Activated CD8-positive, alpha-beta memory T cell treated with anti-CD3 and anti-CD28 coated beads, Interleukin-2, amount 10 ng/mL, durations not matched to agents 7 days and 5 days (primary cell): ENCODE measurements at regions not wholly inside any gene's neighbourhood (a gene's known extent, or its start where the extent isn't known, plus 50 kb on each side); places are given as distances from the start of the nearest gene placed in this dataset.
A peak's percentile ranks its signal among the peaks of the same experiment; 100 is the strongest.
"Not testable (repeated sequence)": the region's sequence is repeated elsewhere in the genome, so short reads cannot be mapped to it uniquely, and the experiment has no call there.

Source experiments
- ATAC-seq: fragments of 150-1000 bp; cut with Tn5 transposase; one replicate; pipeline ENCODE4 v1.10.0; 2021; ENCODE audit warnings: moderate library complexity
- CTCF ChIA-PET: fragments of 350-600 bp; sonication (Branson Sonifier 250); formaldehyde crosslinking; loops from one replicate; lab custom pipeline; 2021; ENCODE audit warnings: antibody characterized with exemption; lab: Charles Lee
- DNase-seq: peaks from one replicate; pipeline ENCODE4 v3.0.0-alpha.2; 2020
- H3K27ac Mint-ChIP-seq: one replicate; pipeline ENCODE4 v1.8.0; 2021; ENCODE audit warnings: mild to moderate bottlenecking, mixed read lengths
- H3K27me3 Mint-ChIP-seq: one replicate; pipeline ENCODE4 v1.8.0; 2021; ENCODE audit warnings: mixed read lengths
- H3K36me3 Mint-ChIP-seq: one replicate; pipeline ENCODE4 v1.8.0; 2021; ENCODE audit warnings: mild to moderate bottlenecking, mixed read lengths
- H3K4me1 Mint-ChIP-seq: one replicate; pipeline ENCODE4 v1.8.0; 2021; ENCODE audit warnings: mixed read lengths
- H3K4me3 Mint-ChIP-seq: one replicate; pipeline ENCODE4 v1.8.0; 2021; ENCODE audit warnings: mild to moderate bottlenecking, moderate library complexity, mixed read lengths
- H3K9me3 Mint-ChIP-seq: one replicate; pipeline ENCODE4 v1.8.0; 2022; ENCODE audit warnings: low read depth, mixed read lengths

- no peaks in the 10 kb centered on the region for H3K9me3 Mint-ChIP-seq
- H3K36me3 Mint-ChIP-seq = peaks cover 3% of the 10 kb centered on the region
- H3K4me1 Mint-ChIP-seq = peaks cover 2% of the 10 kb centered on the region
- H3K27ac Mint-ChIP-seq = no peak overlapping the region
- CTCF ChIA-PET = no interaction called here
- no peak for ATAC-seq
- H3K4me3 Mint-ChIP-seq = no peak overlapping the region
- H3K27me3 Mint-ChIP-seq = no peaks in the 10 kb centered on the region
- no peak for DNase-seq
Observed at GRCh38 chr6:131424016-131424415, 149.0 kb upstream of the ARG1 start.

- H3K4me1 Mint-ChIP-seq = peaks cover 2% of the 10 kb centered on the region
- H3K4me3 Mint-ChIP-seq = no peak overlapping the region
- H3K36me3 Mint-ChIP-seq = peaks cover 3% of the 10 kb centered on the region
- CTCF ChIA-PET = no interaction called here
- DNase-seq (no peak), ATAC-seq (no peak)
- no peak overlapping the region for H3K27ac Mint-ChIP-seq
- H3K9me3 Mint-ChIP-seq = no peaks in the 10 kb centered on the region
- no peaks in the 10 kb centered on the region for H3K27me3 Mint-ChIP-seq
Observed at GRCh38 chr6:131424475-131424874, 148.6 kb upstream of the ARG1 start.

- Mint-ChIP-seq H3K27ac (no peak overlapping the region), H3K36me3 (peaks cover 1% of the 10 kb centered on the region), H3K4me3 (no peak overlapping the region), H3K27me3 (no peaks in the 10 kb centered on the region), H3K9me3 (no peaks in the 10 kb centered on the region), H3K4me1 (peaks cover 2% of the 10 kb centered on the region)
- no peak for DNase-seq
- ATAC-seq = no peak
- CTCF ChIA-PET = interaction anchor here (1.4 kb wide), 1 partner anchor 228 kb away, joined by 3 read pairs; no protein-coding TSS in a partner anchor
Observed at GRCh38 chr6:131427434-131428058, 145.5 kb upstream of the ARG1 start.

GRCh38 chr6:131430531-131430930 is 142.5 kb upstream of the ARG1 start:
- CTCF ChIA-PET = no interaction called here
- H3K4me1 Mint-ChIP-seq = peaks cover 2% of the 10 kb centered on the region
- DNase-seq = no peak
- ATAC-seq = no peak
- peaks cover 4% of the 10 kb centered on the region for H3K36me3 Mint-ChIP-seq
- no peaks in the 10 kb centered on the region for H3K27me3 Mint-ChIP-seq
- H3K4me3 Mint-ChIP-seq = no peak overlapping the region
- no peaks in the 10 kb centered on the region for H3K9me3 Mint-ChIP-seq
- H3K27ac Mint-ChIP-seq = no peak overlapping the region

- H3K4me3 Mint-ChIP-seq = no peak overlapping the region
- no peak overlapping the region for H3K27ac Mint-ChIP-seq
- ATAC-seq (no peak), DNase-seq (no peak)
- H3K4me1 Mint-ChIP-seq = peaks cover 5% of the 10 kb centered on the region
- peaks cover 2% of the 10 kb centered on the region for H3K9me3 Mint-ChIP-seq
- no peaks in the 10 kb centered on the region for H3K27me3 Mint-ChIP-seq
- H3K36me3 Mint-ChIP-seq = peaks cover 11% of the 10 kb centered on the region
- CTCF ChIA-PET = no interaction called here
Observed at GRCh38 chr6:131431718-131432117, 141.3 kb upstream of the ARG1 start.

GRCh38 chr6:131433927-131434326 is 139.1 kb upstream of the ARG1 start:
- H3K27ac Mint-ChIP-seq = no peak overlapping the region
- H3K36me3 Mint-ChIP-seq = peaks cover 25% of the 10 kb centered on the region
- H3K9me3 Mint-ChIP-seq = peaks cover 6% of the 10 kb centered on the region
- peaks cover 5% of the 10 kb centered on the region for H3K4me1 Mint-ChIP-seq
- ATAC-seq (no peak), DNase-seq (no peak)
- no peaks in the 10 kb centered on the region for H3K27me3 Mint-ChIP-seq
- CTCF ChIA-PET = no interaction called here
- no peak overlapping the region for H3K4me3 Mint-ChIP-seq

GRCh38 chr6:131436358-131436757 is 136.7 kb upstream of the ARG1 start:
- no peak overlapping the region for H3K27ac Mint-ChIP-seq
- DNase-seq (no peak), ATAC-seq (no peak)
- peaks cover 5% of the 10 kb centered on the region for H3K4me1 Mint-ChIP-seq
- no peaks in the 10 kb centered on the region for H3K27me3 Mint-ChIP-seq
- H3K9me3 Mint-ChIP-seq = peaks cover 6% of the 10 kb centered on the region
- H3K36me3 Mint-ChIP-seq = peaks cover 32% of the 10 kb centered on the region
- no peak overlapping the region for H3K4me3 Mint-ChIP-seq
- CTCF ChIA-PET = no interaction called here

GRCh38 chr6:131443014-131443413 is 130.0 kb upstream of the ARG1 start:
- peak overlapping the region; percentile 75 for H3K4me3 Mint-ChIP-seq
- H3K4me1 Mint-ChIP-seq = peaks cover 11% of the 10 kb centered on the region
- H3K36me3 Mint-ChIP-seq = peaks cover 15% of the 10 kb centered on the region
- CTCF ChIA-PET = no interaction called here
- H3K27me3 Mint-ChIP-seq = no peaks in the 10 kb centered on the region
- peak overlapping the region; percentile 79 for H3K27ac Mint-ChIP-seq
- DNase-seq (no peak), ATAC-seq (peak; percentile 40)
- peaks cover 3% of the 10 kb centered on the region for H3K9me3 Mint-ChIP-seq

GRCh38 chr6:131443514-131443913 is 129.5 kb upstream of the ARG1 start:
- H3K27me3 Mint-ChIP-seq = no peaks in the 10 kb centered on the region
- DNase-seq (peak; percentile 48), ATAC-seq (peak; percentile 91)
- peaks cover 12% of the 10 kb centered on the region for H3K36me3 Mint-ChIP-seq
- peak overlapping the region; percentile 75 for H3K4me3 Mint-ChIP-seq
- H3K27ac Mint-ChIP-seq = peak overlapping the region; percentile 79
- peaks cover 3% of the 10 kb centered on the region for H3K9me3 Mint-ChIP-seq
- CTCF ChIA-PET = interaction anchor here (0.6 kb wide), 1 partner anchor 240 kb away, joined by 3 read pairs; no protein-coding TSS in a partner anchor
- peaks cover 11% of the 10 kb centered on the region for H3K4me1 Mint-ChIP-seq

- CTCF ChIA-PET, H3K9me3 Mint-ChIP-seq, ATAC-seq, H3K4me3 Mint-ChIP-seq, H3K36me3 Mint-ChIP-seq, H3K27me3 Mint-ChIP-seq, H3K27ac Mint-ChIP-seq, DNase-seq: not testable (repeated sequence)
- peaks cover 11% of the 10 kb centered on the region for H3K4me1 Mint-ChIP-seq
Observed at GRCh38 chr6:131445356-131445755, 127.7 kb upstream of the ARG1 start.

GRCh38 chr6:131450861-131451260 is 122.2 kb upstream of the ARG1 start:
- DNase-seq (no peak), ATAC-seq (no peak)
- peaks cover 8% of the 10 kb centered on the region for H3K4me1 Mint-ChIP-seq
- CTCF ChIA-PET = interaction anchor here (1.5 kb wide), 1 partner anchor 246 kb away, joined by 3 read pairs; no protein-coding TSS in a partner anchor
- no peak overlapping the region for H3K4me3 Mint-ChIP-seq
- H3K27me3 Mint-ChIP-seq = no peaks in the 10 kb centered on the region
- peaks cover 5% of the 10 kb centered on the region for H3K9me3 Mint-ChIP-seq
- H3K36me3 Mint-ChIP-seq = peaks cover 2% of the 10 kb centered on the region
- H3K27ac Mint-ChIP-seq = no peak overlapping the region

- Mint-ChIP-seq H3K36me3 (peaks cover 2% of the 10 kb centered on the region), H3K9me3 (peaks cover 2% of the 10 kb centered on the region), H3K27ac (no peak overlapping the region), H3K4me1 (peaks cover 8% of the 10 kb centered on the region), H3K4me3 (no peak overlapping the region), H3K27me3 (no peaks in the 10 kb centered on the region)
- ATAC-seq = no peak
- DNase-seq = no peak
- CTCF ChIA-PET = interaction anchor here (1.5 kb wide), 1 partner anchor 247 kb away, joined by 3 read pairs; no protein-coding TSS in a partner anchor
Observed at GRCh38 chr6:131451321-131452144, 121.5 kb upstream of the ARG1 start.

- no peak overlapping the region for H3K4me3 Mint-ChIP-seq
- H3K27ac Mint-ChIP-seq = no peak overlapping the region
- peaks cover 2% of the 10 kb centered on the region for H3K36me3 Mint-ChIP-seq
- CTCF ChIA-PET = no interaction called here
- peaks cover 8% of the 10 kb centered on the region for H3K4me1 Mint-ChIP-seq
- no peak for ATAC-seq
- H3K9me3 Mint-ChIP-seq = peaks cover 2% of the 10 kb centered on the region
- DNase-seq = no peak
- H3K27me3 Mint-ChIP-seq = no peaks in the 10 kb centered on the region
Observed at GRCh38 chr6:131453803-131454202, 119.2 kb upstream of the ARG1 start.

GRCh38 chr6:131456565-131456964 is 116.5 kb upstream of the ARG1 start:
- H3K36me3 Mint-ChIP-seq = peaks cover 2% of the 10 kb centered on the region
- no peak overlapping the region for H3K27ac Mint-ChIP-seq
- DNase-seq (no peak), ATAC-seq (no peak)
- CTCF ChIA-PET = no interaction called here
- H3K9me3 Mint-ChIP-seq = peaks cover 2% of the 10 kb centered on the region
- peaks cover 6% of the 10 kb centered on the region for H3K4me1 Mint-ChIP-seq
- H3K27me3 Mint-ChIP-seq = no peaks in the 10 kb centered on the region
- no peak overlapping the region for H3K4me3 Mint-ChIP-seq
